Mucosa of rectum (tissue), 2 donors: ENCODE measurements at regions not wholly inside any gene's neighbourhood (a gene's known extent, or its start where the extent isn't known, plus 50 kb on each side); places are given as distances from the start of the nearest gene placed in this dataset.

Source experiments
- H3K27ac ChIP-seq, 2 donors: one replicate each; pipeline ENCODE4 v1.7.0; 2013; ENCODE audit warnings: inconsistent platforms in 2 of 2, low read depth in 2 of 2, low read length in 2 of 2
- H3K27me3 ChIP-seq, 2 donors: one replicate each; pipeline ENCODE4 v1.7.0; 2013; ENCODE audit warnings: low read length in 2 of 2; ENCODE audit not compliant: control insufficient read depth in 2 of 2, insufficient read depth in 2 of 2
- H3K36me3 ChIP-seq, 2 donors: one replicate each; pipeline ENCODE4 v1.7.0; 2013; ENCODE audit warnings: low read length in 2 of 2; ENCODE audit not compliant: control insufficient read depth in 2 of 2, insufficient read depth in 2 of 2
- H3K4me1 ChIP-seq, 2 donors: one replicate each; pipeline ENCODE4 v1.7.0; 2013; ENCODE audit warnings: low read length in 2 of 2, mild to moderate bottlenecking in 1 of 2; ENCODE audit not compliant: control insufficient read depth in 2 of 2, insufficient read depth in 2 of 2
- H3K4me3 ChIP-seq, 2 donors: one replicate each; pipeline ENCODE4 v1.7.0; 2013; ENCODE audit warnings: low read length in 2 of 2
- H3K9ac ChIP-seq, 2 donors: one replicate each; pipeline ENCODE4 v1.7.0; 2013; ENCODE audit warnings: low read length in 2 of 2, low read depth in 1 of 2, mild to moderate bottlenecking in 1 of 2
- H3K9me3 ChIP-seq, 2 donors: one replicate each; pipeline ENCODE4 v1.7.0; 2013; ENCODE audit warnings: low read length in 2 of 2; ENCODE audit not compliant: control insufficient read depth in 2 of 2
- donor health status: healthy.
- donor health status: Normal muscosa, but diverticular disease.

DNA sequence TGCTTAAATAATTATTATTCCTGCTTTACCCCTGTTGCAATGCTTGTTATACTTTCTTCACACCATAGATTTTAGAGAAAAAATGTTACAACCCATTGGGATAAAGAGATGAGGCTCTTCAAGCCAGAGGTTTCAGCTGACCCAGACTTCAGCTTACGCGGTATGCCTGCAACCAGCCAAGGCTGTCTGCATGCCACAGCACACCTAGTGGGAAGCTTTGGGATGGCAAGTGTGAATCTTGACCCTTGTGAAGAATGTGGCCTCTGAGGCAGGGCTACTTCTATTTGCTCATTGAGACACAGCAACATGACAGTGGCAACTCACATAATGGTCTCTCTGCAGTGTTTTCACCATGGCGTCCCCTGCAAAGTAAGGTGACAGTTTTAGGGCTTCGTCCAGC lies 193.9 kb upstream of the PIRT start:
- Histone ChIP-seq H3K9ac (no peak overlapping the region), H3K9me3 (no peaks in the 10 kb centered on the region), H3K4me1 (no peaks in the 10 kb centered on the region), H3K4me3 (no peak overlapping the region), H3K36me3 (no peaks in the 10 kb centered on the region), H3K27ac (no peak overlapping the region), H3K27me3 (no peaks in the 10 kb centered on the region)

DNA sequence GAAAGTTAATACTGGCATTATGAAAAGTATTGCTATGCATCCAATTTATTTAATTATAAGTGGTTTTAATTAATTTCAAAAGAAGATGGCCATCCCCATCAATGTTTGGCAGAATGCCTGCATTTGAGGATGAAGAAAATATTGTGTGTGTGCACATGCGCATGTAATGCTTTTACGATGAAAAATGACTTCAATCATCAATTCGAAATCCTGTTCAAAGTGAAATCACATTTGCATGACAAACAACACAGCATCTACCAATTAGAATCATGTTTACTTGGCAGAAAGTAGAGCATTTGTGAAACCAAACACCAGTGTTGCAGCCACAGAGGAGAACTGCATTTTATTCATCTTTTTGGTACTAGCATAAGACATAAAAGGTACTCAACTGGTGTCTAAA lies 191.9 kb upstream of the PIRT start:
- Histone ChIP-seq H3K9ac (no peak overlapping the region), H3K4me3 (no peak overlapping the region), H3K27ac (no peak overlapping the region), H3K27me3 (no peaks in the 10 kb centered on the region), H3K4me1 (no peaks in the 10 kb centered on the region), H3K9me3 (no peaks in the 10 kb centered on the region), H3K36me3 (no peaks in the 10 kb centered on the region)

DNA sequence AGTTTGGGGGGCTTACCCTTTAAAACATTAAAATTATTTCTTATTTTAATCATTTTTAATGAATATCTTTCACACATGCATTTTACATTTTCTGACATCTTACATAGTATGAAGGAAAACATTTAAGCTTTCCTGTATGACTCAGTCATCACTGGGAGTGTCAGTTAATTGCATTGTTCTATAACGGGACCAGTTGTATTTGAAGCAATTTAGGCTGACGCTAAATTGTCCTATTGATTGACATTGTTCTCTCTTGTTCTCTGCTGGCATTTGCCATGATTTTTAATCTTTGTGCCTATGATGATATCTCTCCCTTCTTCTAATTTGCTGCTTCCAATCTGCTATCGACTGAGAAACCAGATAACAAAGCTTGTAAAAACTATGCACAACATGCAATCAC lies 190.5 kb upstream of the PIRT start:
- H3K4me1 ChIP-seq, result peaks cover 0 to 4% of the 10 kb centered on the region in 2 donors
- no peaks in the 10 kb centered on the region for H3K27me3 ChIP-seq

DNA sequence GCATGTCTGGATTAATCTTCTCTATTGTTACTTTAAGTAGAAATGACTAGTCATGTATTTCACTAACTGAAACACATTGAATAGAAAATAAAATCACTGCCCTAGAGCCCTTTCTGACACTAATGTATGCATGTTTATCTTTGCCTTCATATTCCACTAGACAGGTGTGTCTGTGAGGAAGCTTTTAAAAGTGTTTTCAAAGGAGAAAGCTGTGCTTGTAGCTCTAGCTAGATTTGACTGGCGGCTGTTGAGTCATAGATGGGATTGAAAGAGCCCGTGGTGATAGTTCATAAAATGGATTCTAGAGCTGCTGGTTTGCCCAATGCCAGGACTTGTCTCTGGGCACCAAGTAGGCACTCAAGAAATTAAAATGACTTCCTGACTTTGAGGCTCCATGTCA lies 189.0 kb upstream of the PIRT start:
- Histone ChIP-seq H3K27me3 (no peaks in the 10 kb centered on the region), H3K27ac (no peak overlapping the region), H3K4me3 (no peak overlapping the region), H3K9me3 (no peaks in the 10 kb centered on the region), H3K9ac (no peak overlapping the region), H3K36me3 (no peaks in the 10 kb centered on the region), H3K4me1 (peaks cover 0 to 4% of the 10 kb centered on the region in 2 donors)

More for the DNA sequence above, 190.5 kb upstream of the PIRT start:
- no peak overlapping the region for H3K4me3 ChIP-seq
- no peak overlapping the region for H3K9ac ChIP-seq
- no peak overlapping the region for H3K27ac ChIP-seq
- no peaks in the 10 kb centered on the region for H3K9me3 ChIP-seq
- no peaks in the 10 kb centered on the region for H3K36me3 ChIP-seq

DNA sequence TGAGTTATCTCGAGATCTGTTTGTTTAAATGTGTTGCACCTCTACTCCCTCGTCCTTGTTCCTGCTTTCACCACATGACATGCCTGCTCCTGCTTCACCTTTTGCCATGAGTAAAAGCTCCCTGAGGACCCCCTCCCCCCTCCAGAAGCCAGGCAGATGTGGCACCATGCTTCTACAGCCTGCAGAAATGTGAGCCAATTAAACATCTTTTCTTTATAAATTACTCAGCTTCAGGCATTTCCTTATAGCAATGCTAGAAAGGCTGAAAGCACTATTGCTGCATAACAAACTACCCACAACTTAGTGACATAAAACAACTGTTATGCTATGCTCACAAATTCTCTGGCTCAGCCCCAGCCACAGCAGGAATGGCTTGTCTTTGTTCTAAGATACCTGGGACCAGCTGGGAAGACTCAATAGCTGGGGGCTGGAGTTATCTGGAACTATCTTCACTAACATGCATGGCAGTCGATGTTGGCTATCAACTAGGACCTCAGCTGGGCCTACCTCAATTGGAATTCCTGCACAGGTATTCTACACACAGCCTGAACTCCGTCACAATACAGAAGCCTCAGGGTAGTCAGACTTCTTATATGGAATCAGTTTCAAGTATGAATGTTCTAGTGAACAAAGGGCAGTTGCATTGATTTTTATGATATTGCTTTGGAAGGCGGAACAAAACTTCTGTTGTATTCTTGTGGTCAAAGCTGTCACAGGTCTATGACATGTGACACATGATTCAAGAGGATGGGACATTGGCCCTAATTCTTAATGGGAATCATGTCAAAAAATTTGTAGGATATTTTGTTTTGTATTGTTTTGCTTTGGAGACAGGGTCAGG lies 186.0 kb upstream of the PIRT start:
- Histone ChIP-seq H3K36me3 (no peaks in the 10 kb centered on the region), H3K4me3 (no peak overlapping the region), H3K9me3 (no peaks in the 10 kb centered on the region), H3K9ac (no peak overlapping the region), H3K27ac (peak overlapping the region in 1 of 2 donors; percentile 46), H3K27me3 (no peaks in the 10 kb centered on the region), H3K4me1 (peaks cover 0 to 4% of the 10 kb centered on the region in 2 donors)

DNA sequence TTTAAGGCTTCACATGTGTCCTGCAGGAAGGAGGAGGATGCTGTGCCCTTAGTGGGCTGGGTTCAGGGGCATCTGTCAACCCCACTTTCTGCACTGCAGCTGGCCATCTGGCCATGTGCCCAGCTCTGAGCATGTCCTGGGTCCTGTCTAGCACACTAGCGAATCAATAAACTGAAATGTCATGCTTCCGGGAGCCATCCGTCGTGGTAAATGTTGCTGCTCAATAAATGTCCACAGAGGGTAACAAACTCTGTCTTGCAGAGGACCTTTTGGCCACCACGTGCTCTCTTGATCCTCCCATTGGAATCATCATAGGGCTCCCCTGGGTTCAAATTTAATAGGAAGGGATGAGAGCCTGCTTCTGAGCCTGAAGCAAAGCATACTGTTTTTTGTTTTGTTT lies 168.6 kb upstream of the PIRT start:
- H3K9me3 ChIP-seq, result no peaks in the 10 kb centered on the region
- no peaks in the 10 kb centered on the region for H3K27me3 ChIP-seq
- H3K4me3 ChIP-seq, result no peak overlapping the region
- no peak overlapping the region for H3K27ac ChIP-seq
- no peaks in the 10 kb centered on the region for H3K36me3 ChIP-seq
- peaks cover 0 to 5% of the 10 kb centered on the region in 2 donors for H3K4me1 ChIP-seq
- H3K9ac ChIP-seq, result no peak overlapping the region

DNA sequence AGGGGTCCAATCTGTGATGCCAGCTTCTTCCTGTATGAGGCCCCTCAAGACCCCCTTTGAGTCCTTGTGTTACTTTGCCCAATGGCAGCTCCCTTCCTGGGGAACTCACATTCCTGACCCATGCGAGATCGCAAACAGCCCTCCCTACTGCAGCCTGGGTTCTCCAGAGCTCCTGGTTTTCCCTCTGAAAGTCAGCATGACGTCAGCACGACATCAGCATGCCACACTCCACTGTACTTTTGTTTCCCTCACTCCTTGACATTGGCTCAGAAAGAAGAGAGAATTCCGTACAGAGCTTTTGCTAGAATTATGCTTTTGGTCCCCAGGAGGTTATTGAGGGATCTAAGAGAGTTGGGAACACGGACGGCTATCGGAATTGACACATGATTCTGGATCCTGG lies 168.1 kb upstream of the PIRT start:
- Histone ChIP-seq H3K4me3 (no peak overlapping the region), H3K4me1 (peaks cover 0 to 5% of the 10 kb centered on the region in 2 donors), H3K27ac (no peak overlapping the region), H3K27me3 (no peaks in the 10 kb centered on the region), H3K9ac (no peak overlapping the region), H3K9me3 (no peaks in the 10 kb centered on the region), H3K36me3 (no peaks in the 10 kb centered on the region)

DNA sequence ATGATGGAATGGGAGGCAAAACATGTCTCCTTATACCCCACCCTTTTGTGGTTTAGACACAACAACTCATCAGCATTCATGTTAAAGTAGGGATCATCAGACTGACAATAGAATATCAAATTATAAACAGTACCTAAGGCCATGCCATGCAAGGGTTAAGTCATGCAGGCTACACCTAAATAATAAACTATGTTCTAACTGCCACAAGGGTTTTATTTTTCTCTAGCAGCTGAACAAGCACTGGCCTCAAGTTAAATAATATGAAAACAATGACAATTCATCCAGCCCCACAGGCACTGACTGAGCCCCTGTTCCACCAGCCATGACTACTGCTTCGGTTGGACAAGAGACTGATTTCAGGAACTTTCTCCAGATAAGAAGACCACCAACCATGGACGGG lies 164.5 kb upstream of the PIRT start:
- Histone ChIP-seq H3K4me3 (no peak overlapping the region), H3K36me3 (no peaks in the 10 kb centered on the region), H3K27me3 (no peaks in the 10 kb centered on the region), H3K27ac (no peak overlapping the region), H3K9ac (no peak overlapping the region), H3K9me3 (no peaks in the 10 kb centered on the region), H3K4me1 (peaks cover 0 to 5% of the 10 kb centered on the region in 2 donors)

DNA sequence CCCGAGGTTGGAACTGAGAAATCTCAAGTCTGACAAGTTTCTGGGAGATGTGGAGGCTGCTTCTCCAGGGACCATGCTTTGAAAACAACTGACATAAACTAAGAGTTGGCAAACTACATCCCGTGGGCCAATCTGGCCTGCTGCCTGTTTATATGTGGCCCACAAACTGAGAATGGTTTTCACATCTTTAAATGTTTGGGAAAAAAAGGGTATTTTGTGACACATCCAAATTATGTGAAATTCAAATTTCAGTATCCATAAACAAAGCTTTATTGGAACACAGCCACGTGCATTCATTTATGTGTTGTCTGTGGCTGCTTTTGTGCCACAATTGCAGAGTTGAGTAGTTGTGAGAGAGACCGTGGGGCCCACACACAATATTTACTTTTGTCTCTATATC lies 163.8 kb upstream of the PIRT start:
- H3K27me3 ChIP-seq, result no peaks in the 10 kb centered on the region
- no peaks in the 10 kb centered on the region for H3K9me3 ChIP-seq
- H3K4me3 ChIP-seq, result no peak overlapping the region
- H3K27ac ChIP-seq, result no peak overlapping the region
- H3K9ac ChIP-seq, result no peak overlapping the region
- no peaks in the 10 kb centered on the region for H3K36me3 ChIP-seq
- peaks cover 0 to 5% of the 10 kb centered on the region in 2 donors for H3K4me1 ChIP-seq

DNA sequence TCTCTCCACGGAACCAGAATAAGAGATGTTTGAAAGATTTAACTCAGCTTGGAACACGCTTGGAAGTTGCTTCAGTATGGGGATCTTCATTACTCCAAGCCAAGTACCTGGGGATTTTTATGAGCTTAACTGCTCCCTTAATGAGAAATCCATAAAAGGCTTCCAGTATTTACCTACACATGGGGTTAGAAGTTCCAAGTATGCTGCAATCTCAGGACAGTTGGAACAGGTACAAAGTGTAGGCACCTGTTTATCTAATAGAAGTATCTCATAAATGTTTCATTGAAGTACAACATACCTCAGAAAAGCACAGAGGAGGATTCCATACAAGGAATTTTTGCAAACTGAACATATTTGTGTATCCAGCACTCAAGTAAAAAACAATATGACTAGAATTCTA lies 161.6 kb upstream of the PIRT start:
- H3K4me1 ChIP-seq, result peaks cover 0 to 5% of the 10 kb centered on the region in 2 donors
- no peaks in the 10 kb centered on the region for H3K27me3 ChIP-seq
- H3K9me3 ChIP-seq, result no peaks in the 10 kb centered on the region
- no peaks in the 10 kb centered on the region for H3K36me3 ChIP-seq
- H3K27ac ChIP-seq, result no peak overlapping the region
- no peak overlapping the region for H3K9ac ChIP-seq
- H3K4me3 ChIP-seq, result no peak overlapping the region
